Neural cell (in vitro differentiated cells): ENCODE measurements at regions not wholly inside any gene's neighbourhood (a gene's known extent, or its start where the extent isn't known, plus 50 kb on each side); places are given as distances from the start of the nearest gene placed in this dataset.

Source experiments
- H2AFZ ChIP-seq: fragments of 200-600, 300-800 bp; sonication (generic), shearing (Covaris generic); 2 replicates; pipeline ENCODE4 v1.6.0; 2014; ENCODE audit warnings: low read depth, mild to moderate bottlenecking, antibody characterized with exemption, low read length, moderate library complexity
- H3F3A ChIP-seq: fragments of 200-600 bp; shearing (Covaris generic); 2 replicates; pipeline ENCODE4 v1.6.1; 2016; ENCODE audit warnings: mild to moderate bottlenecking, moderate library complexity, mixed read lengths, antibody characterized with exemption, low read length; ENCODE audit not compliant: insufficient read depth, poor library complexity, severe bottlenecking
- H3K27ac ChIP-seq: fragments of 200-600, 300-800 bp; sonication (generic), shearing (Covaris generic); 2 replicates; pipeline ENCODE4 v1.5.1; 2014; ENCODE audit warnings: mild to moderate bottlenecking, low read length, moderate library complexity
- H3K27me3 ChIP-seq: fragments of 300-800, 200-600 bp; sonication (generic), shearing (Covaris generic); 2 replicates; pipeline ENCODE4 v1.6.0; 2014; ENCODE audit warnings: mild to moderate bottlenecking, low read depth, low read length, moderate library complexity; ENCODE audit not compliant: insufficient read depth
- H3K36me3 ChIP-seq: fragments of 300-800, 200-600 bp; sonication (generic), shearing (Covaris generic); 2 replicates; pipeline ENCODE4 v1.5.1; 2014; ENCODE audit warnings: mild to moderate bottlenecking, antibody characterized with exemption, low read length, moderate library complexity; ENCODE audit not compliant: insufficient read depth
- H3K4me2 ChIP-seq: fragments of 300-800, 200-600 bp; sonication (generic), shearing (Covaris generic); 2 replicates; pipeline ENCODE4 v1.6.0; 2014; ENCODE audit warnings: mild to moderate bottlenecking, low read length
- H3K4me3 ChIP-seq: fragments of 300-800, 200-600 bp; sonication (generic), shearing (Covaris generic); 2 replicates; pipeline ENCODE4 v1.5.1; 2014; ENCODE audit warnings: mild to moderate bottlenecking, low read length, moderate library complexity
- H3K79me2 ChIP-seq: fragments of 200-600 bp; shearing (Covaris generic); replicated peaks from 2 replicates; pipeline ENCODE4 v1.6.0; 2014; ENCODE audit warnings: mild to moderate bottlenecking, low read length, moderate library complexity; ENCODE audit not compliant: insufficient read depth
- H3K9ac ChIP-seq: fragments of 300-800, 200-600 bp; sonication (generic), shearing (Covaris generic); 2 replicates; pipeline ENCODE4 v1.6.1; 2016; ENCODE audit warnings: mild to moderate bottlenecking, low read length, mixed read lengths
- H3K9me2 ChIP-seq: fragments of 200-600 bp; shearing (Covaris generic); 2 replicates; pipeline ENCODE4 v1.6.1; 2016; ENCODE audit warnings: mild to moderate bottlenecking, low read length, mixed read lengths; ENCODE audit not compliant: insufficient read depth
- H3K9me3 ChIP-seq: fragments of 200-600, 300-800 bp; sonication (generic), shearing (Covaris generic); 2 replicates; pipeline ENCODE4 v1.6.1; 2016; ENCODE audit warnings: mild to moderate bottlenecking, mixed run types, low read length, moderate library complexity, mixed read lengths
- H4K20me1 ChIP-seq: fragments of 200-600 bp; shearing (Covaris generic); 2 replicates; pipeline ENCODE4 v1.6.1; 2016; ENCODE audit warnings: mild to moderate bottlenecking, mixed run types; ENCODE audit not compliant: insufficient read depth
- CTCF ChIP-seq: fragments of 450-650 bp; IDR thresholded peaks from 2 replicates; pipeline ENCODE4 v1.5.1; 2014; ENCODE audit warnings: antibody characterized with exemption, mild to moderate bottlenecking, moderate library complexity; ENCODE audit not compliant: poor library complexity, severe bottlenecking
- EP300 ChIP-seq: fragments of 450-650 bp; conservative IDR thresholded peaks from 2 replicates; pipeline ENCODE4 v1.6.1; 2014; ENCODE audit warnings: antibody characterized with exemption, mild to moderate bottlenecking, moderate library complexity; ENCODE audit not compliant: poor library complexity, severe bottlenecking
- EZH2 ChIP-seq: fragments of 200-600, 300-800 bp; shearing (Covaris generic), sonication (generic); IDR thresholded peaks from 2 replicates; pipeline ENCODE4 v1.6.1; 2014; ENCODE audit warnings: antibody characterized with exemption, low read length, borderline replicate concordance, mild to moderate bottlenecking; ENCODE audit not compliant: insufficient read depth, poor library complexity, severe bottlenecking
- MXI1 ChIP-seq: fragments of 450-650 bp; conservative IDR thresholded peaks from 2 replicates; pipeline ENCODE4 v1.6.1; 2014; ENCODE audit warnings: antibody characterized with exemption, mild to moderate bottlenecking; ENCODE audit not compliant: poor library complexity, severe bottlenecking
- POLR2AphosphoS5 ChIP-seq: IDR thresholded peaks from 2 replicates; pipeline ENCODE4 v1.6.1; 2012
- RAD21 ChIP-seq: fragments of 450-650 bp; conservative IDR thresholded peaks from 2 replicates; pipeline ENCODE4 v1.6.1; 2014; ENCODE audit warnings: antibody characterized with exemption, mild to moderate bottlenecking, moderate library complexity
- REST ChIP-seq: IDR thresholded peaks from 2 replicates; pipeline ENCODE4 v1.6.1; 2012; ENCODE audit warnings: borderline replicate concordance
- SMC3 ChIP-seq: fragments of 450-650 bp; conservative IDR thresholded peaks from 2 replicates; pipeline ENCODE4 v1.6.1; 2014; ENCODE audit warnings: antibody characterized with exemption, mild to moderate bottlenecking, moderate library complexity; ENCODE audit not compliant: poor library complexity
- TAF1 ChIP-seq: IDR thresholded peaks from 2 replicates; pipeline ENCODE4 v1.6.1; 2012; ENCODE audit warnings: low read depth

- Histone ChIP-seq H3K27ac (no peak overlapping the region), H2AFZ (no peak overlapping the region), H3K4me3 (no peak overlapping the region), H3K9me3 (no peaks in the 10 kb centered on the region), H3K36me3 (no peaks in the 10 kb centered on the region), H3K79me2 (no peaks in the 10 kb centered on the region), H3F3A (no peaks in the 10 kb centered on the region), H3K27me3 (no peaks in the 10 kb centered on the region), H3K9ac (no peak overlapping the region), H4K20me1 (no peaks in the 10 kb centered on the region), H3K9me2 (no peaks in the 10 kb centered on the region), H3K4me2 (no peak overlapping the region)
- no peak for TF ChIP-seq TAF1
- no peak for TF ChIP-seq EP300
- TF ChIP-seq SMC3 = no peak
- no peak for TF ChIP-seq CTCF
- no peak for TF ChIP-seq RAD21
- TF ChIP-seq MXI1 = no peak
- TF ChIP-seq POLR2AphosphoS5 = no peak
- TF ChIP-seq REST = no peak
- TF ChIP-seq EZH2 = no peak
Observed at GRCh38 chr2:19577723-19578122, 219.3 kb upstream of the OSR1 start.

- Histone ChIP-seq H3F3A (no peaks in the 10 kb centered on the region), H3K36me3 (no peaks in the 10 kb centered on the region), H2AFZ (no peak overlapping the region), H3K4me3 (no peak overlapping the region), H3K27ac (no peak overlapping the region), H3K4me2 (no peak overlapping the region), H3K27me3 (no peaks in the 10 kb centered on the region), H3K9ac (no peak overlapping the region), H3K79me2 (no peaks in the 10 kb centered on the region), H3K9me3 (no peaks in the 10 kb centered on the region), H4K20me1 (no peaks in the 10 kb centered on the region), H3K9me2 (no peaks in the 10 kb centered on the region)
- TF ChIP-seq MXI1 (no peak), CTCF (no peak), SMC3 (no peak), TAF1 (no peak), EP300 (no peak), RAD21 (no peak), POLR2AphosphoS5 (no peak), REST (no peak), EZH2 (no peak)
Observed at GRCh38 chr2:19576411-19576810, 218.0 kb upstream of the OSR1 start.
